SK-N-SH (cell line): ENCODE measurements at regions not wholly inside any gene's neighbourhood (a gene's known extent, or its start where the extent isn't known, plus 50 kb on each side); places are given as distances from the start of the nearest gene placed in this dataset.

Experiments
- CTCF ChIA-PET: fragments of 300-600, 350-600 bp; formaldehyde crosslinking; extraction: SDS; loops from one replicate; lab custom pipeline; 2021; lab: Yijun Ruan, JAX
- POLR2A ChIA-PET: fragments of 350-600 bp; sonication (Branson Sonifier 250); formaldehyde crosslinking; extraction: SDS; loops from one replicate; lab custom pipeline; 2020; ENCODE audit warnings: antibody characterized with exemption, inconsistent platforms; lab: Yijun Ruan, JAX
- DNase-seq: peaks from one replicate; pipeline ENCODE4 v3.0.0; 2012
- H2AFZ ChIP-seq: fragments of 200-600 bp; sonication (generic); 2 replicates; pipeline ENCODE4 v1.8.1; 2016; ENCODE audit warnings: antibody characterized with exemption, mild to moderate bottlenecking, low read depth
- H3F3A ChIP-seq: fragments of 200-600 bp; sonication (generic); replicated peaks from 2 replicates; pipeline ENCODE3; 2016; ENCODE audit warnings: antibody characterized with exemption, mild to moderate bottlenecking; ENCODE audit not compliant: insufficient read depth
- H3K27ac ChIP-seq, 2 experiments: fragments of 200-500 bp in 1 of 2; fragments of 200-600 bp in 1 of 2; sonication (Bioruptor generic) in 1 of 2; sonication (generic), shearing (Covaris generic) in 1 of 2; 2 replicates each; pipeline versions ENCODE4 v1.5.1 to v1.6.1; 2014 to 2016; ENCODE audit warnings: low read depth in 2 of 2, inconsistent platforms in 1 of 2, low read length in 1 of 2, mild to moderate bottlenecking in 1 of 2, mixed read lengths in 1 of 2
- H3K27me3 ChIP-seq: fragments of 200-600 bp; sonication (generic), shearing (Covaris generic); 2 replicates; pipeline ENCODE4 v1.6.1; 2016; ENCODE audit warnings: mixed run types; ENCODE audit not compliant: insufficient read depth
- H3K36me3 ChIP-seq, 2 experiments: fragments of 200-500 bp in 1 of 2; fragments of 200-600 bp in 1 of 2; sonication (Bioruptor generic) in 1 of 2; sonication (generic) in 1 of 2; replicated peaks in 1 of 2; 2 replicates each; pipeline versions ENCODE3 to v1.5.1; 2014 to 2016; ENCODE audit warnings: low read length in 1 of 2, mild to moderate bottlenecking in 1 of 2; ENCODE audit not compliant: insufficient read depth in 2 of 2, control insufficient read depth in 1 of 2
- H3K4me1 ChIP-seq, 2 experiments: fragments of 200-500 bp in 1 of 2; fragments of 200-600 bp in 1 of 2; sonication (Bioruptor generic) in 1 of 2; sonication (generic), shearing (Covaris generic) in 1 of 2; 2 replicates each; pipeline versions ENCODE4 v1.5.1 to v1.6.1; 2014 to 2016; ENCODE audit warnings: low read depth in 1 of 2, low read length in 1 of 2, mixed run types in 1 of 2; ENCODE audit not compliant: insufficient read depth in 2 of 2, control insufficient read depth in 1 of 2
- H3K4me2 ChIP-seq: fragments of 200-600 bp; sonication (generic), shearing (Covaris generic); 2 replicates; pipeline ENCODE4 v1.6.1; 2017; ENCODE audit warnings: mixed run types
- H3K4me3 ChIP-seq, 2 experiments: fragments of 200-500 bp in 1 of 2; fragments of 200-600 bp in 1 of 2; sonication (Bioruptor generic) in 1 of 2; sonication (generic), shearing (Covaris generic) in 1 of 2; 2 replicates each; pipeline versions ENCODE4 v1.5.1 to v1.8.1; 2014 to 2016; ENCODE audit warnings: low read depth in 2 of 2, inconsistent platforms in 1 of 2, low read length in 1 of 2, mild to moderate bottlenecking in 1 of 2, mixed read lengths in 1 of 2, moderate library complexity in 1 of 2
- H3K79me2 ChIP-seq: fragments of 200-600 bp; sonication (generic); 2 replicates; pipeline ENCODE4 v1.8.1; 2017; ENCODE audit warnings: mild to moderate bottlenecking; ENCODE audit not compliant: insufficient read depth
- H3K9ac ChIP-seq: fragments of 200-600 bp; sonication (generic); 2 replicates; pipeline ENCODE4 v1.6.1; 2017; ENCODE audit warnings: mixed run types
- H3K9me2 ChIP-seq: fragments of 200-600 bp; sonication (generic); 2 replicates; pipeline ENCODE4 v1.6.1; 2017; ENCODE audit warnings: mixed run types
- H3K9me3 ChIP-seq: fragments of 200-600 bp; sonication (generic); 2 replicates; pipeline ENCODE4 v1.6.1; 2017; ENCODE audit warnings: mixed run types, mild to moderate bottlenecking, moderate library complexity
- H4K20me1 ChIP-seq: fragments of 200-600 bp; sonication (generic); 2 replicates; pipeline ENCODE4 v1.6.1; 2017; ENCODE audit warnings: mild to moderate bottlenecking, mixed run types; ENCODE audit not compliant: insufficient read depth
- CHD2 ChIP-seq: fragments of 150-350 bp; IDR thresholded peaks from 2 replicates; pipeline ENCODE4 v1.6.1; 2018; ENCODE audit warnings: low read length; ENCODE audit not compliant: partially characterized antibody
- CTCF ChIP-seq: fragments of 200-600 bp; sonication (generic); IDR thresholded peaks from 2 replicates; pipeline ENCODE4 v1.6.1; 2017; ENCODE audit warnings: antibody characterized with exemption, mild to moderate bottlenecking, moderate library complexity
- ELF1 ChIP-seq: IDR thresholded peaks from 2 replicates; pipeline ENCODE4 v1.4.0; 2012
- EP300 ChIP-seq, 2 experiments: IDR thresholded peaks; 2 replicates each; pipeline versions ENCODE4 v1.4.0 to v1.6.1; 2012; ENCODE audit warnings: borderline replicate concordance in 1 of 2, low read depth in 1 of 2, low read length in 1 of 2
- EZH2phosphoT487 ChIP-seq: fragments of 200-600 bp; sonication (generic); IDR thresholded peaks from 2 replicates; pipeline ENCODE4 v1.6.1; 2017; ENCODE audit warnings: low read depth, mixed run types, mild to moderate bottlenecking, antibody characterized with exemption, moderate library complexity, borderline replicate concordance
- FOSL2 ChIP-seq: IDR thresholded peaks from 2 replicates; pipeline ENCODE4 v1.4.0; 2012; ENCODE audit warnings: low read depth, mild to moderate bottlenecking, moderate library complexity, borderline replicate concordance
- FOXJ3 ChIP-seq: sonication (generic); formaldehyde crosslinking; IDR thresholded peaks from 2 replicates; pipeline ENCODE4 v1.5.1; 2020; ENCODE audit warnings: mild to moderate bottlenecking, missing genetic modification reagents
- FOXM1 ChIP-seq: IDR thresholded peaks from 2 replicates; pipeline ENCODE4 v1.4.0; 2012; ENCODE audit warnings: low read depth, mild to moderate bottlenecking
- GABPA ChIP-seq: IDR thresholded peaks from 2 replicates; pipeline ENCODE4 v1.4.0; 2012; ENCODE audit warnings: low read depth, mild to moderate bottlenecking
- MAX ChIP-seq: IDR thresholded peaks from 2 replicates; pipeline ENCODE4 v1.4.0; 2012; ENCODE audit warnings: low read depth
- MEF2A ChIP-seq: IDR thresholded peaks from 2 replicates; pipeline ENCODE4 v1.4.0; 2012; ENCODE audit warnings: low read depth, borderline replicate concordance
- NRF1 ChIP-seq: IDR thresholded peaks from 2 replicates; pipeline ENCODE4 v1.6.1; 2012; ENCODE audit warnings: low read depth, mild to moderate bottlenecking, low read length
- RCOR1 ChIP-seq: fragments of 150-350 bp; IDR thresholded peaks from 2 replicates; pipeline ENCODE4 v1.6.1; 2017; ENCODE audit warnings: antibody characterized with exemption, low read length
- RFX5 ChIP-seq: IDR thresholded peaks from 2 replicates; pipeline ENCODE4 v1.6.1; 2012; ENCODE audit warnings: mild to moderate bottlenecking, improper control_type of control experiment, low read length
- SIN3A ChIP-seq: IDR thresholded peaks from 2 replicates; pipeline ENCODE4 v1.6.1; 2012; ENCODE audit warnings: low read depth, mild to moderate bottlenecking, low read length, moderate library complexity, borderline replicate concordance
- SMC3 ChIP-seq: IDR thresholded peaks from 2 replicates; pipeline ENCODE4 v1.6.1; 2012; ENCODE audit warnings: low read depth, low read length, improper control_type of control experiment
- TAF1 ChIP-seq: IDR thresholded peaks from 2 replicates; pipeline ENCODE4 v1.6.1; 2012; ENCODE audit warnings: low read depth, mild to moderate bottlenecking, low read length, moderate library complexity, borderline replicate concordance
- TCF12 ChIP-seq: IDR thresholded peaks from 2 replicates; pipeline ENCODE4 v1.4.0; 2012
- USF1 ChIP-seq: IDR thresholded peaks from 2 replicates; pipeline ENCODE4 v1.4.0; 2012; ENCODE audit warnings: low read depth, borderline replicate concordance
- USF2 ChIP-seq: fragments of 150-350 bp; IDR thresholded peaks from 2 replicates; pipeline ENCODE4 v1.6.1; 2017; ENCODE audit warnings: antibody characterized with exemption, low read length, low read depth, borderline replicate concordance
- ZBTB33 ChIP-seq: IDR thresholded peaks from 2 replicates; pipeline ENCODE4 v1.4.0; 2012; ENCODE audit warnings: low read depth, borderline replicate concordance
- WGBS: methylation state at CpG from one replicate; pipeline ENCODE4 v1.1.6; 2017; ENCODE audit warnings: low lambda C conversion rate; 5-methylcytosine and 5-hydroxymethylcytosine counted together

GRCh38 chr3:194005930-194006501, 129.9 kb upstream of the HES1 start:
- CTCF ChIA-PET, result interaction anchor here (1.1 to 1.5 kb wide), 2 partner anchors 226 to 309 kb away, joined by 3 to 9 read pairs; no protein-coding TSS in a partner anchor
- DNase-seq, result no peak
- TF ChIP-seq USF2, result no peak
- no peak for TF ChIP-seq FOXM1
- TF ChIP-seq TCF12, result no peak
- no peak for TF ChIP-seq NRF1
- no peak for TF ChIP-seq EP300 (IDR thresholded peaks at IDR 0.05; ENCODE audit: borderline replicate concordance in 1 of 2, low read depth in 1 of 2, low read length in 1 of 2)
- no peak for TF ChIP-seq SIN3A
- TF ChIP-seq SMC3, result no peak
- TF ChIP-seq MEF2A, result no peak
- TF ChIP-seq RFX5, result no peak
- no peak for TF ChIP-seq RCOR1
- no peak for TF ChIP-seq USF1
- no peak for TF ChIP-seq TAF1
- Histone ChIP-seq H3K4me2 (no peak overlapping the region), H3K4me3 (no peak overlapping the region), H3K27ac (no peak overlapping the region), H3K36me3 (no peaks in the 10 kb centered on the region), H2AFZ (no peak overlapping the region), H4K20me1 (no peaks in the 10 kb centered on the region), H3K4me1 (peaks cover 12 to 16% of the 10 kb centered on the region in 2 experiments; a peak in 2 of 4 replicates), H3K27me3 (peaks cover 26% of the 10 kb centered on the region; the same call in 1 of the 2 replicates), H3K9me2 (no peaks in the 10 kb centered on the region), H3K9me3 (no peaks in the 10 kb centered on the region), H3F3A (peaks cover 7% of the 10 kb centered on the region), H3K79me2 (no peaks in the 10 kb centered on the region), H3K9ac (no peak overlapping the region)
- 80% methylated on average over 4 of the region's 4 CpGs for WGBS
- POLR2A ChIA-PET, result no interaction called here

- H2AFZ ChIP-seq, result no peak overlapping the region
- H3K9me2 ChIP-seq, result no peaks in the 10 kb centered on the region
- no peak overlapping the region for H3K4me2 ChIP-seq
- H3F3A ChIP-seq, result peaks cover 7% of the 10 kb centered on the region
- no peak overlapping the region for H3K9ac ChIP-seq
- 78% methylated on average over 13 of the region's 13 CpGs for WGBS
- no peaks in the 10 kb centered on the region for H3K79me2 ChIP-seq
- CTCF ChIA-PET, result interaction anchor here (1.4 kb wide), 1 partner anchor 14 kb away, joined by 4 read pairs; no protein-coding TSS in a partner anchor
- no peak for DNase-seq
- POLR2A ChIA-PET, result no interaction called here
- H3K27me3 ChIP-seq, result peaks cover 37% of the 10 kb centered on the region; the same call in 1 of the 2 replicates
- H4K20me1 ChIP-seq, result no peaks in the 10 kb centered on the region
- H3K9me3 ChIP-seq, result no peaks in the 10 kb centered on the region
- H3K4me3 ChIP-seq, result no peak overlapping the region
- peaks cover 12 to 16% of the 10 kb centered on the region in 2 experiments; a peak in 2 of 4 replicates for H3K4me1 ChIP-seq
- no peaks in the 10 kb centered on the region for H3K36me3 ChIP-seq
- H3K27ac ChIP-seq, result no peak overlapping the region
- TF ChIP-seq GABPA (no peak), CHD2 (no peak), RFX5 (no peak), SIN3A (no peak), ZBTB33 (no peak), NRF1 (no peak), FOXJ3 (CRISPR knock-in tag) (no peak), CTCF (no peak), MAX (no peak), EZH2phosphoT487 (no peak), ELF1 (no peak), FOSL2 (no peak), MEF2A (no peak), TAF1 (no peak)
Measured at GRCh38 chr3:194007592-194008337, 128.2 kb upstream of the HES1 start.
